ENCODE measurements at regions not wholly inside any gene's neighbourhood (a gene's known extent, or its start where the extent isn't known, plus 50 kb on each side); places are given as distances from the start of the nearest gene placed in this dataset.

GRCh38 chr7:156218544-156219306 lies 406.5 kb upstream of the SHH start:
- no peak for DNase-seq

GRCh38 chr7:156217803-156218202 lies 405.5 kb upstream of the SHH start:
- DNase-seq, result no peak

GRCh38 chr7:156209087-156209486 lies 396.8 kb upstream of the SHH start:
- DNase-seq, result no peak

DNA sequence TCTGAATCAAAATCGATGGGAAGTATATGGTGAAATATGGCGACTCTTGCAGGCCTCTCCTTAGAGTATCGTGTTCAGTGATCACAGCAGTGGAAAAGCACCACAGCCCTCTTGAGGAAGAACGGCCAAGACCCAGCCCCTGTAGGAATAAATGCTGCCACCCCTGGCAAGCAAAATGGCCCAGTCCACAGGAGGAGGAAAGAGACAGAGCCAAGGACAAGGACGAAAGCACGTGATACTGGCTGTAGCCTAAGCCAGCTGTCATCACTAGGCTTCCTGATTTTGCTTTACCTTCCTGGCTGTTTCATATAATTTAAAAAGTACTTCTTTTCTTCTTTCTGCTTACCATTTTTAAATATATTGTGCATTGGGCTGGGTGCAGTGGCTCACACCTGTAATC lies 395.0 kb upstream of the SHH start:
- no peak for DNase-seq

DNA sequence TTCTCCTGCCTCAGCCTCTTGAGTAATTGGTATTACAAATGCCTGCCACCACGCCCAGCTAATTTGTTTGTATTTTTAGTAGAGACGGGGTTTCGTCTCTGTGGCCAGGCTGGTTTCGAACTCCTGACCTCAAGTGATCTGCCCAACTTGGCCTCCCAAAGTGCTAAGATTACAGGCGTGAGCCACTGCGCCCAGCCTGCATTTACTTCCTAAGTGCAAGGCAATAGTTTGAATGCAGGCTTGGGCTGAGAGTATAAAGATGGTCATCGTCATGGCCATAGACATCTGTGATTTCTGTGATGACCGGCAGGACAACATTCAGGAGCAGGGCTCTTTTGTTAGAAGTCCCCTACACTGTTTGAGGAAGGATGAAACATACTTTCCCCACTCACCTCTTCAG lies 393.9 kb upstream of the SHH start:
- no peak for DNase-seq

GRCh38 chr7:156204820-156205219 lies 392.6 kb upstream of the SHH start:
- DNase-seq, result no peak

GRCh38 chr7:156203923-156204322 lies 391.7 kb upstream of the SHH start:
- DNase-seq, result no peak

DNA sequence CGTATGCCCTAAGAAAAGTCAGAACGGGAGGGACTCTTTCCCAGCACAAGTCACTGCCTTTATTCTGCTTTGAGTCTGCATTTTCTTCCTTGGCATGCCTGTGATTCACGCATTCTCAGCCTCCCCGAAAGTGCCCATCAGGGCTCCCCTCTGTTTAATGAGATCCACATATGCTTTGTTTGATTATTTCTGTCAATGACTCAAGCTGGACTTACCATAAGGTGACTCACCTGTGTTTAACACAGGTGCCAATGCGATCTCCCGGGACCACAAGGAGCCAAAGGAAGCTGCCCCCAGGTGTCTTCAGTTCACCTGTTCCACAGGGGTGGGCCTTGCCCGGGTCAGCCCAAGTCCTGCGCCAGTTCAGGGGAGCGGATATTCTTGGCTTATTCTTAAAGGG lies 386.0 kb upstream of the SHH start:
- DNase-seq, result no peak

DNA sequence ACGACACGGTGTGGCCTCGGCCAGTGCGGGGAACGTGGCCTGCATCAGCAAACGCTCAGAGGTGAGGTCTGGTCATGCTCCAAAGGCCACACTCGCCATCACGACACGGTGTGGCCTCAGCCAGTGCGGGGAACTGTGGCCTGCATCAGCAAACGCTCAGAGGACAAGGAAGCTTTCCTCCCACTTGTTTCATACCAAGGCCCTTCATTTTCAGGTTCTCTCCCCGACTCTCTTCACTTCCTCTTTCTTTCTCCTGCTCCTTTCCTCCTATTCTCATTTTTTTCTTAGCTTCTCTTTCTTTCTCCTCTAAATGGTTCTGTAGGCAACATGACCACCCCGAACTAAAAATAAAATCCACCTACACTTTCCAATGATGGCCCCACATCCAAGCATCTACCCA lies 384.4 kb upstream of the SHH start:
- DNase-seq, result no peak

- no peak for DNase-seq
Measured at GRCh38 chr7:156195276-156195675, 383.0 kb upstream of the SHH start.

DNA sequence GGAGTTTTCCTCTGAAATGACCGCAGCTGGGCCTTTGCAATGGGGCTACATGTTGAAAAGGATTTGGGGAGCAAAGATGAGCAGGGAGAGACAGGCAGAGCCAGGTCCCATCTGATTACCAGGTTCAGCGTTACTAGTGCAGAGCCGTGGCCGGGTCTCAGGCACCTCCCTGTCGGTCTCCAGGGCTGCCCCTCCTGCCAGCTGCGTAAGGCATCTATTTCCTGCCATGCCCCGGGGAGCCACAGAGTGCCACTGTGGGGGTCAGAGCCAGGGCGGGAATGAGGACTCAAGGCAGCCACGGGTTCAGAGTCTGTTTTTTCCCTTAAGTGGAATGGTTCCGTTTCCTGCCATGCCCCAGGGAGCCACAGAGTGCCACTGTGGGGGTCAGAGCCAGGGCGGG lies 382.6 kb upstream of the SHH start:
- no peak for DNase-seq

DNA sequence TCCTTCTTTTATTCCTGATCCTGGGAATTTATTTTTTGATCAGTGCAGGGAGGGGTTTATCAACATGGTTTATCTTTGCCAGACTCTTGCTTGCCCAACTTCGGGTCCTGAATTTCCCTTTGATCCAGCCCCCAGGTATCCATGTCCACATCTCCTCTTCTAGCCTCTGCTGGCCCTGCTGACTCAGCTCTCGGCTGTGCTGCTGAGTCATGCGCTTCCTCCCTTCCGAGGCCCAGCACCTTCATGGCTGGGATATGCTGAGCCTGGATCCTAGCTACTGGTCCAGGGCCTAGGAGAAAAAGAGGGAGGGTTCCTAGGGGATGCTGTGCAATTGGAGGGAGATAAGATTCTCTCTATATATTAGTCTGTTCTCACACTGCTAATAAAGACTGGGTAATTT lies 380.7 kb upstream of the SHH start:
- no peak for DNase-seq

DNA sequence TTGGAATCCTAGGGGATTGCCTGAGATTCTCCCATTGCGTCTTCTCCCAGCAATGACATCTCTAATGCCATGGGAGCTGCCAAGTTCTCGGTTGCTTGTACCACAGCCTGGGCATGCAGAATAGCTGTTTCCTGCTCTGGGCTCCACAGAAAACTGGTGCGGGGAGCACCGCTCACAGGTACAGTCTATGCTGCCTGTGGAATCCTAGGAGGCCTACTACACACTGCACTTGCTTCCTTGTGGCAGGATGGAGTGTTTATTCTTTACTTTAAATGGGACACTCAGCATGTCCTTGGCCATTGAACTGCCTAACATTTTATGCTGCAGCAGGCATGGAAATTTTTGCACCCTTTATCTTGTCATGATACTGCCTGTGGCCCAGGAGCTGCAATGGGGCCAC lies 378.8 kb upstream of the SHH start:
- DNase-seq, result no peak

DNA sequence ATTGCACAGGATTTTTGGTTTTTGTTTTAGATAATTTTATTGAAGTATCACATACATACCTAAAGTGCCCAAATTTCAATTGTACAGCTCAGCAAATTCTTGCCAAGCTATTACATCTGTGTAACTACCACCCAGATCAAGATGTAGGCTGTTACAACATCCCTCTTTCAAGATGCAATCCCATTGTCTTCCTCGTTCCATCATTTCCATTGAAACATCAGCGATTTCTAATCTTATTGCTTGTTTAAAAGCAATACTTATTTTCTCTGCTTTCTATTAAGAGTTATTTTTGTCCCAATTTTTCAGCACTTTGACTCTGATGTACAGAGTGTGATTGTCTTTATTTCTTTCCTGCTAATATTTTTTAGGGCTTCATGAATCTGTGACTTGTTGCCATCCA lies 372.8 kb upstream of the SHH start:
- no peak for DNase-seq

DNA sequence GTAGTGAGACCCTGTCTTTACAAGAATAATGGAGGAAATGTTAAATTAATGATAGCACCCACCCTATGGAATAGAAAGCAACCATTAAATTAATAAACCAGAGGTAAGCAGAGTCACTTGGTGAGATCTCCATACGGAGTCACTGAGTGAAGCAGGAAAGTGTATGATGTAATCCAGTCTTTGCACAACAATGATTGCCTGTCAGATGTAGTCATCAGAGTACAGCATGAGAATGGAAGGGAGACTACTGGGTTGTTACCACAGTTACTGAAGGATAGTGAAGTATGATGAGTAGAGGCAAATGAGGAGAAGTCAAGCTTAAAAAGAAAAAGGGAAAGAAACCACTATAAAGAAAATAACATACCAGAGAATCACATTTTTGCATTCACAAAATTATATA lies 371.9 kb upstream of the SHH start:
- DNase-seq, result no peak

DNA sequence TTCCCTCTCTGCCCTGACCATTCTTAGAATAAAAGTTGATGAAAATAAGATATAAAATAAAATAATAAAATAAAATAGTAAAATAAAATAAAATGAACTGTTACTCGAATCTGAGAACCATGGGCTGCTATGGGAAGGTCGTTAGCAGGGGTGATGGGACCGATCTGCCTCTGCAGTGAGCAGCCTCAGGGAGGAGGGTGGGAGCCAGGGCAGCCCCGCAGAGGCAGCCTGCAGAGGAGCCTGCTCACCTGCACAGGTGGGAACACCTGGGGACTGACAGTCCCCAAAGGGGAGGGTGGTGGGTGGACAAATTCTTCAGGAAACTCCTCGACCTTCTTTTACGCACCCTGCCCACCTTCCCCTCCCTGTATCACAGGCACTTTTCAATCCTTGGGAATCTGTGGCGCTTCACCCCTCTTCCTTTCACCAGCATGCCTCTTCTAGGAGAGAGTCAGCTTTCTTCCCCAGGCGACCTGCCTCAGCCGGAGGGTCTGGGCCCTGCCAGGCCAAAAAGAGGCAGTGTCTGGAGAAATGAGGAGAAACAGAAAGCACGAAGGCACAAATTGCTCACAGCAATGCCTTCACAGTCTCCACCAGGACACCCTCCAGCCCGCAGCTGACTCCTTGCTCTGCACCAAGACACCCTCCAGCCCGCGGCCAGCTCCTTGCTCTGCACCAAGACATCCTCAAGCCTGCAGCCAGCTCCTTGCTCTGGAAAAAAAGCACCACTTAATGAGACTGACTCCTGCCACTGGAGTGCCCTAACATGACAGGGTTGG lies 368.4 kb upstream of the SHH start:
- DNase-seq, result no peak

- DNase-seq, result no peak
Measured at GRCh38 chr7:156179872-156180390, 367.7 kb upstream of the SHH start.

DNA sequence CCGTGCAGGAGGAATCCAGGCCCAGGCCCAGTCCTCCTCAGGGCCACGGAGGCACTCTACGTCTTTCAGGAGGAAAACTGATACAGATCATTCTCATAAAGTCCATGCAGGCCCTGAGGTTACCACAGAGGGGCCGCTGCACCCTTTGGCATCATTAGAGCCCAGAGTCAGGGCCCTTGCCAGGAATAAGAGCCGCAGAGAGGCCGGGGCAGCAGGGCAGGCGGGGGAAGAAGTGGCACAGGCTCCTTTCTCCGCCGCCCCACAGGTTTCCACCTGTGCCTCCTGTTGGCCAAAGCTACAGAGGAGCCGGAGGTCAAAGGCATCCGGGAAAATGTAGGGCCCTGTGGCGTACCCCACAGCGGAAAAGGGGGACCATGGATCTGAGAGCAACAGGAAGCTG lies 366.6 kb upstream of the SHH start:
- no peak for DNase-seq

- DNase-seq, result no peak
Measured at GRCh38 chr7:156178214-156178613, 366.0 kb upstream of the SHH start.

GRCh38 chr7:156177422-156178055 lies 365.3 kb upstream of the SHH start:
- peak; percentile 30 to 35 for DNase-seq

DNA sequence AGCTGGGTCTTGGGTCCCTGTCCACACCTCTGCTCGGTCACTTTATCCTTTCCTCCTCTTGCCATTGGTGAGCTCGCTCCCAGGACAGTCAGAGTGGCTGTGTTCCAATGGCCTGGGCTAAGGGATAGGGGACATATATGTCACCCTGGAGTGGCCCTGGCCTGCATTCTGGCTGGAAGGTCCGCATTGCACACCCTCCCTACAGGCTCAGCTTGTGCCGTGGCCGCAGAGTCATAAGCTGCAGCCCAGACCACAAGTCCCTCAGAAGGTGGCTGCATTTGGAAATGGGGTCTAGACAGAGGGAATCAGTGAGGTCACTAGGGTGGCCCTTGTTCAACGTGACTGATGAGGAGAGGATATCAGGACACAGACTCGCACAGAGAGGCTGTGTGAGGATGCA lies 363.8 kb upstream of the SHH start:
- DNase-seq, result no peak

DNA sequence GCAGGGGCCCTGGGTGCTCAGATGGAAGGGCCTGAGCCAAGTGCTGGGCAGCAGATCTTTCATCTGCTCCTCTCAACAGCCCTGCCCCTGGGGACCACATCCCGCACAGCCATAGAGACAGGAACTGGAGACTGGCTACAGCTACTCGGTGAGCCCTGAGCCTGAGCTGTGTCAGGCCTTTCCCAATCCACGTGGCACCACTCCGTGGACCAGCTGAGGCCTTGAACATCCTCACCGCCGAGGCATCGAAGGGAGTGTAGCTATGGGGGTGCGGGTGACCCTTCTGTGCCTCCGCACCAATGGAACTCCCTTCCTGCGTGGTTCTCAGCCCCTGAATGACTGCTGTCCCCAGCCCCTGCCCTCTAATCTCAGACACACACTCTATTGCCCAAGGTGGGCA lies 362.7 kb upstream of the SHH start:
- no peak for DNase-seq

GRCh38 chr7:156174428-156174827 lies 362.2 kb upstream of the SHH start:
- DNase-seq, result no peak

Data from NCI-H2081 (cell line).